Cardiac septum (tissue), 1 donor: ENCODE measurements at regions not wholly inside any gene's neighbourhood (a gene's known extent, or its start where the extent isn't known, plus 50 kb on each side); places are given as distances from the start of the nearest gene placed in this dataset.
"Not testable (repeated sequence)": the region's sequence is repeated elsewhere in the genome, so short reads cannot be mapped to it uniquely, and the experiment has no call there.

Source experiments
- DNase-seq: peaks from one replicate; pipeline ENCODE4 v3.0.0-alpha.2; 2020; ENCODE audit warnings: low spot score
- intact Hi-C: fragments of 100-400 bp; cut with DNase I; formaldehyde crosslinking; loops from one replicate; pipeline ENCODE4 v1.14.0; 2022
- donor health status: DM: no; HTN: no; CAD: no.

DNA sequence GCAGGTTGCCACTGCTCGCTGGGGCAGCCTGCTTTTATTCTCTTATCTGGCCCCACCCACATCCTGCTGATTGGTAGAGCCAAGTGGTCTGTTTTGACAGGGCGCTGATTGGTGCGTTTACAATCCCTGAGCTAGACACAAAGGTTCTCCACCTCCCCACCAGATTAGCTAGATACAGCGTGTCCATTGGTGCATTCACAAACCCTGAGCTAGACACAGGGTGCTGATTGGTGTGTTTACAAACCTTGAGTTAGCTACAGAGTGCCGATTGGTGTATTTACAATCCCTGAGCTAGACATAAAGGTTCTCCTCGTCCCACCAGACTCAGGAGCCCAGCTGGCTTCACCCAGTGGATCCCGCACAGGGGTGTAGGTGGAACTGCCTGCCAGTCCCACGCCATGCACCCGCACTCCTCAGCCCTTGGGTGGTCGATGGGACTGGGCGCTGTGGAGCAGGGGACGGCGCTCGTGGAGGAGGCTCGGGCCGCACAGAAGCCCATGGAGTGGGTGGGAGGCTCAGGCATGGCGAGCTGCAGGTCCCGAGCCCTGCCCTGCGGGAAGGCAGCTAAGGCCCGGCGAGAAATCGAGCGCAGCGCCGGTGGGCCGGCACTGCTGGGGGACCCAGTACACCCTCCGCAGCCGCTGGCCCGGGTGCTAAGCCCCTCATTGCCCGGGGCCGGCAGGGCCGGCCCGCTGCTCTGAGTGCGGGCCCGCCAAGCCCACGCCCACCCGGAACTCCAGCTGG, 1526.2 kb downstream of the SI start:
- DNase-seq, intact Hi-C loops: not testable (repeated sequence)

DNA sequence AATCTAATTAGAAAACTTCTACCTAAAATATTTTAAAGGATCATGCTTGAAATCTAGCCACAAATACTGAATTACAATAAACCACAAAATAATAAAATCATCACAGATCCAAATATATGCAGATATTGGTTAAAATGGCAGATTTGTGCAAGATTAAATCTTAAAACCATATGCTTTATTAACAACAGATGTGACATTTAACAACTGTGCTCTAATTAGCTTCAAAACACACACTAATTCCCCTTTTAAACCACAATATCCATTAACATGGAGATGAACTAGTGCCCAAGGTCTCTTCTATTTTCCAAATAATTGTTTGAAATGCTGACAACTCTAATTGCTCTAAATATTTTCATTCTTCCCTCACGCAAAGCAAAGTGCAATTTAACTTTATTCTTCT, 1530.3 kb downstream of the SI start:
- DNase-seq = no peak
- intact Hi-C loops = no loop called here

DNA sequence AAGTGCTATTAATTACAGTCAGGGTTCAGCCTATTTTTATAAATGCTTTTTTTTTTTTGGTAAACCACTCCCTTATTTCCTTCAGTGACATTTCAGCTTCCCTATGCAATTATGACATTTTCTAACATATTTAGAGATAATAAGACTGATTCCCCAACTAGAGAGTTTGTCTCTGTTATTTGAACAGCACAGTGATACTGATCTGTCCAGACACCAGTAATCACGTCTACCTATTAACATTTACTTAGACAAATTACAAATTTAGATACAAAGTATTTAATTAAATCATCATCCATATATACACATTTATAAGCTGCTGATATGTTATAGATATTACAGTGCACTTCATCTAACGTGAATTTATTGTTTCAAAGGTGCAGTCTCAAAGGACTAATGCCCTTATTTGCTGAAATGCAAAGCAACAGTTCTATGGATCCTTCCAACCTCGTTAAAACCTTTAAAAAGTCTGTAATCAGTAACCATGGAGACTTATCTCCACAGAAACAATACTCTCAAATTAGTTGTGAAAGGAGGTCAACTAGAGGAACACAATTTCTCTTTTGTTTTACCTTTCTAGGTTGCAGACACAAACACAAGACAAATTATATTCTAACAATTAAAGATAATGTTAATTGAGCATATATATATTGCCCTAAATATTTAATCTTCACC, 1531.1 kb downstream of the SI start:
- no peak for DNase-seq
- intact Hi-C loops = no loop called here

DNA sequence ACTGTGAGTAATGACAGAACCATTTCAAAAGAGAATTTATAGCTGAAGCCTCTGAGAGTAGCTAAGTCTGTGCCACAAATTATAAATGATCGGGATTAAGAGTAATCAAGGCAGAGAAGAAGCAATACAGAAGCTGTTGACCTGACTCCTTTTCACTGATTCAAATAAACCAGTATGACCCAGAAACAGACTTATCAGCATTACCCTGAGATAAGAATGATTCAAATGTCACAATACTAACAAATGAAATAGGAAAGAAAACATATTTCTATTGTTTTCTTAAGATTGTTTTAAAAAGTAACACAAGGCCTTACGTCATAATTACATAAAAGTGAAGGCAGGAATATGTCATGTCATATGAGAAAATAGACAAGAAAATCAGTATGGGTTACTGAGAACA, 1534.6 kb downstream of the SI start:
- no peak for DNase-seq
- intact Hi-C loops = no loop called here

DNA sequence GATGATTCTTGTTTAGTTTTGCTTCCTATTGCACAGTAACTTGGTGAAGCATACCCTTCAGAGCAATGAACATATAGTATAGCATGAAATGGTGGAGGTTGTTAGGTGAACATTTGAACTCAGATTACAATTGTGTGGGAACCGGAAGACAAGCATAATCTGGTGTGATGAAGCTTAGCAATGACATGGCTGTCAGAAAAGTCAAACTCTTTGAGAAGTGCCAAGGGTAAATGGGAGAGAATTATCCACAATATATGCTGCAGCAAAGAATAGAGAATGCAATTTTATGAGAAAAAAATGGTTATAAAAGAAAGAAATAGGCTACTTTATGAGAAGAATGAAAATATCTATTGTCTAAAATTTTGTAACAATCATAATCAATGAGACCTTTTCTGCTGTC, 1536.7 kb downstream of the SI start:
- intact Hi-C loops = no loop called here
- no peak for DNase-seq

DNA sequence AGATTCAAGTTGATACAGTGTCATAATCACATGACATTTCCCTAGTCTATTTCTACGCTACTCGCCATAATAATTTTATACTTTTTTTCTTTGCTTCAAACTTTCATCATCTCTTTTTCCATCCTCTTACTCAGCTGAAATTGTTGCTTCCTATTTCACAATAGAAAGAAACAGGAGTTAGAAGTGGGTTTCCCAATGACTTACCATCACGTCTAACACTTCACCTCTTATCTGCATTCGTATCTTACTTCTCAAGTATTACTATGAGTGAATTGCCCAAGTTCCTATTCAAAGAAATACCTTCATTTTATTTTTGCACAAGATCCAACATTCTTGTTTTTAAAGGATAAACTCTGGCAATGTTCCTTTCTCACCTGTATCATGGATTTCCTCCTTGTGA, 1539.9 kb downstream of the SI start:
- intact Hi-C loops = no loop called here
- DNase-seq = no peak

DNA sequence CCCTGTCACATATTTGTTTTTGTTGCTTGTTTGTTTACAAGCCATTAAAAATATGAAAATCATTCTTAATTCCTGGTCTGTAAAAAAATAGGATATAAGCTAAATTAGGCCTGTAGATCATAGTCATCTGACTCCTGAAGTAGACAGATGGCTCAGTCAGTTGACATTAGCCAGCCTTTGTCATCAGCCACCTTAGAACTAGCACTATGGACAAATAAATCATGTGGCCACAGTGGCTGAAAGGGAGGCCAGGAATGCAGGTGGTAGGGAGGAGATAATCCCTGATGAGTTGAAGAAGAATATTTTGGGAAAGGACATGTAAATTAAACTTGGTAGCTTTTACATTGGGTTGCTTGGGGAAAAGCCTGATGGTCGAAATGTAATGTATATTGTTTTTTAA, 1544.9 kb downstream of the SI start:
- no peak for DNase-seq

DNA sequence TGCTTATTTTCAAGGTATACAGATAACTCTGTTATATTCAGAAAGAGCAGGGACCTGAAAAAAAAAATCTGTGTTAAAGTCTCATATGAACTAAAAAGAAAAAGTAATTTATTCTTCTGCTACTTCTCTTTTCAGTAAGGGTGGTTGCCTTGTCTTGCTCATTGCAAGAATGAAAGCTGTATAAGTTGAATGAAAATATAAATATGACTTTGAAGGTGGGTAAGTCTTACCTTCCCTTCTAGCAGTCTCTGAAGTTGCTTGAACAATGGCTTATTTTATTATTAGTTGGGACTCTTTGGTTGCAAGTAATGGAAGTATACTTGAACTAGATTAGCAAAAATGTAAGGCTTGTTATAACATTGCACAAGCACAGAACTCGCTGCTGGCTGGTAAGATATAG, 1554.9 kb downstream of the SI start:
- intact Hi-C loops = no loop called here

More for the DNA sequence above, 1544.9 kb downstream of the SI start:
- intact Hi-C loops = no loop called here

DNA sequence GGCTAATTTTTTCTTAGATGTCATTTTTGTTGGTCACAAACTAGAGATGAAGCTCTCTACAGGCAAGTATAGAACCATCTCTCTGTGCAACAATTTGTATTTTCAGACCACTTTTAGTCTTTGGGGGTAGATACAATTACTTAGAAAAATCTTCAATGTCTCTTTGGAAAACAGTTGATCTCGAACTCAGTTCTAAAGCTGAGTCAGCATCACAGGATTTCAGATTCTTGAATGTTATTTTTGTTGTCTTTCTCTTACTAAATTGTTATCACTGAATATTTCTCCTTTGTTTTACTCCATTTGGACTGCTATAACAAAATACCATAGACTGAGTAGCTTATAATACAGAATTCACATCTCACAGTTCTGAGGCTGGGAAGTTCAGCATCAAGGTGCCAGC, 1557.0 kb downstream of the SI start:
- intact Hi-C loops = no loop called here
- DNase-seq = no peak

More for the DNA sequence above, 1554.9 kb downstream of the SI start:
- DNase-seq = no peak

DNA sequence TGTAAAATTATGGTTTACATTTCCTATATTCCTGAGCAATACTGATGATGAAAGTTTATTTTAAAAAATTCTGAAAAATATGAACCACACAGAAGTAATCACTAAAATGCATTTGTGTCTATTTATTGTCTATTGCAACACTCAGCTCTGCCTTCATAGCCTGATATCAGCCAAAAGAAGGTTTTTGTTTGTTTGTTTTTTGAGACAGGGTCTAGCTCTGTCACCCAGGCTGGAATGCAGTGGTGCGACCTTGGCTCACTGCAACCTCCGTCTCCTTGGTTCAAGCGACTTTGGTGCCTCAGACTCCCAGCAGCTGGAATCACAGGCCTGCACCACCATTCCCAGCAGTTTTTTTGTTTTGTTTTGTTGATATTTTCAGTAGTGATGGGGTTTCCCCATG, 1560.2 kb downstream of the SI start:
- intact Hi-C loops = no loop called here
- no peak for DNase-seq

DNA sequence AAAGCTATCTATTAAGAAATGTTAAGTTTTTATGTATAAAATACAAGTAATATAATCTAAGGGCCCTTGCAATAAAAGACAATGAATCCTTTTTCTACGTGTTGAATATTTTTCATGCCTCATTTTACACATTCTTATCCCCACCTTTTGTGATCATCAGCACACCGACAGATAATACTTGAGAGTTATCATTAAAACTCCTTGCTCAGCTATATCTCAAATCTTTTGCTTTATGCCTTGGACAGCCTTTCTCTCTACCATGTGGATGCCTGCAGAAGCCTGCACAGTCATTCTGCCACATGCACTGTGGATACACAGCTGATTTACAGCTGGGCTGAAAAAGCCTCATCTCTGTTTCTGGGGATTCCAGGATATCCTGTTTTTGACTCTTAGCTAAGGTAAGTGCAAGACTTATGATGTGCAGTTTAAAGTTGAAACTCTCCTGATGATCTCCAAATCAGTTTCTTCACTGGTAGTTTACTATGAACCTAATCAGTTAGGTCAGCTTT, 1565.1 kb downstream of the SI start:
- no peak for DNase-seq
- intact Hi-C loops = no loop called here

DNA sequence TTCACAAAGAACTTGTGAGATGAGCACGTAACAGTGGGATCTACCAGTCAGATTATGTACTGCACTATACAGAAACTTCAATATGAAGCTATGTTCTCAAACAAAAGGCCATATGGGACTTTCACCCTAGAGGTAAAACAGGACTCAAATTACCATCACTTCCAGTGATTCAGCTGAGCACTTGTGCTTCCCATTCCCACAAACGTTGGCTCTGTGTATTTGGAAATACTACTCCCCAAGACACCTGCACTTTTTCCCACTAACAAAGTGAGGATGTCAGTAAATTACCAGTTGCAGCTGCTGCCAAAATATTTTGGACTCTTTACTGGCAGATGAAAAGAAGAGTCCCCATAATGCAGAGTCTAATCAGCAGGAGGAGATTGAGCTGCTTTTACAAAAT, 1570.1 kb downstream of the SI start:
- intact Hi-C loops = no loop called here
- DNase-seq = no peak

DNA sequence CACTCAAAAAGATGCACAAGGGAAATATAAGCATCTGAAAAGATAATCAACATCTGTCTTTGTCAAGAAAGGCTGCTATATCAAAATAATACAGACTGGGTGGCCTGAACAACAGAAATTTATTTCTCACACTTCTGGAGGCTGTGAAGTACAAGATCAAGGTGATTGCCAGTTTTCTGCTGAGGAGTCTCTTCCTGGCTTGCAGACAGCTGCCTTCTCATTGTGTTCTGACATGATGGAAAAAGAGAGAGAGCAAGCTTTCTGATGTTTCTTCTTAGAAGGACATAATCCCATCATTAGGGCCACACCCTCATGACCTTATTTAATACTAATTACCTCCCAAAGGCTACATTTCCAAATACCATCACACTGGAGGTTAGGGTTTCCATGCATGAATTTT, 1573.3 kb downstream of the SI start:
- intact Hi-C loops = no loop called here
- no peak for DNase-seq

DNA sequence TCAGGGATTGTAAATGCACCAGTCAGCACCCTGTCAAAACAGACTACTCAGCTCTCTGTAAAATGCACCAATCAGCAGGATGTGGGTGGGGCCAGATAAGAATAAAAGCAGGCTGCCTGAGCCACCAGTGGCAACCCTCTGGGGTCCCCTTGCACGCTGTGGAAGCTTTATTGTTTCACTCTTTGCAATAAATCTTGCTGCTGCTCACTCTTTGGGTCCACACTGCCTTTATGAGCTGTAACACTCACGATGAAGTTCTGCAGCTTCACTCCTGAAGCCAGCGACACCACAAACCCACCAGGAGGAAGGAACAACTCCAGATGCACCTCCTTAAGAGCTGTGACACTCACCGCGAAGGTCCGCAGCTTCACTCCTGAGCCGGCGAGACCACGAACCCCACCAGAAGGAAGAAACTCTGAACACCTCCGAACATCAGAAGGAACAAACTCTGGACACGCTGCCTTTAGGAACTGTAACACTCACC, 1578.5 kb downstream of the SI start:
- DNase-seq, intact Hi-C loops: not testable (repeated sequence)

DNA sequence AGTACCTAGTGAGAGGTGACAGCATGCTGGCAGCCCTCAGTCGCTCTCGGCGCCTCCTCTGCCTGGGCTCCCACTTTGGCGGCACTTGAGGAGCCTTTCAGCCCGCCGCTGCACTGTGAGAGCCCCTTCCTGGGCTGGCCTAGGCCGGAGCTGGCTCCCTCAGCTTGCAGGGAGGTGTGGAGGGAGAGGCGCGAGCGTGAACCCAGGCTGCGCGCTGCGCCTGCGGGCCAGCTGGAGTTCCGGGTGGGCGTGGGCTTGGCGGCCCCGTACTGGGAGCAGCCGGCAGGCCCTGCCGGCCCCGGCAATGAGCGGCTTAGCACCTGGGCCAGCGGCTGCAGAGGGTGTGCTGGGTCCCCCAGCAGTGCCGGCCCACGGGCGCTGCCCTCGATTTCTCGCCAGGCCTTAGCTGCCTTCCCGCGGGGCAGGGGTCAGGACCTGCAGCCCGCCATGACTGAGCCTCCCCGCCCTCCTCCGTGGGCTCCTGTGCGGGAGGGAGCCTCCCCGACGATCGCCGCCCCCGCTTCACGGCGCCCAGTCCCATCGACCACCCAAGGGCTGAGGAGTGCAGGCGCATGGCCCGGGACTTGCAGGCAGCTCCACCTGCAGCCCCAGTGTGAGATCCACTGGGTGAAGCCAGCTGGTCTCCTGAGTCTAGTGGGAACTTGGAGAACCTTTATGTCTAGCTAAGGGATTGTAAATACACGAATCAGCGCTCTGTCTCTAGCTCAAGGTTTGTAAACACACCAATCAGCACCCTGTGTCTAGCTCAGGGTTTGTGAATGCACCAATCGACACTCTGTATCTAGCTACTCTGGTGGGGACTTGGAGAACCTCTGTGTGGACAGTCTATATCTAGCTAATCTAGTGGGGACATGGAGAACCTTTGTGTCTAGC, 1579.2 kb downstream of the SI start:
- DNase-seq, intact Hi-C loops: not testable (repeated sequence)

DNA sequence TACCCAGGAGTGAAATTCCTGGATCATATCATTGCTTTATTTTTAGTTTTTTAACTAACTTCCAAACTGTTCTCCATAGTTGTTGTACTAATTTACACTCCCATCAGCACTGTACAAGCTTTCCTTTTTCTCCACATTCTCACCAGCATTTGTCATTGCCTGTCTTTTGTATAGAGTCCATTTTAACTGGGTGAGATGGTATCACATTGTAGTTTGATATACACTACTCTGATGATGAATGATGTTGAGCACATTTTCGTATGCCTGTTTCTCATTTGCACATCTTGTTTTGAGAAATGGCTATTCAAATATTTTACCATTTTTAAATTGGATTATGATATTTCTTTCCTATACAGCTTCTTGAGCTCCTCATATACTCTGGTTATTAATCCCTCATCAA, 1586.6 kb downstream of the SI start:
- DNase-seq = no peak
- intact Hi-C loops = no loop called here

DNA sequence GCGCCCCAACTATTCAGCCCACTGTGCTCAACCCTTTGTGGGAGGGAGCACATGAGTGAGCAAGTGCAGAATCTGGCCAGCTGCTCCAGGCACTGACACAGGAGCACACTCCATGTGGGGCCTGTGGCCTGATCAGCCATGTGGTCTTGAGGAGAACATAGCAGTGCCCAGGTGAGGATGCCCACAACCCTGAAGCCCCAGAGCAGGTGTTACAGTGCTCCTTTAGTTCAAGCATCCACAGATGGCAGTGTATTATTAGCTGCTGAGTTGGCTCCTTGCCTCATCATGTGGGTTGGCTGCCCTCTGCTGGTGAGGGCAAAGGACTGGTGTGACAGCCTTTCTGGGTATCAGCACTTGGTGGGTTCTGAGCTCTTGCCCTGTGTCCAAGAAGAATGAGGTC, 1588.2 kb downstream of the SI start:
- DNase-seq = no peak
- intact Hi-C loops = no loop called here

DNA sequence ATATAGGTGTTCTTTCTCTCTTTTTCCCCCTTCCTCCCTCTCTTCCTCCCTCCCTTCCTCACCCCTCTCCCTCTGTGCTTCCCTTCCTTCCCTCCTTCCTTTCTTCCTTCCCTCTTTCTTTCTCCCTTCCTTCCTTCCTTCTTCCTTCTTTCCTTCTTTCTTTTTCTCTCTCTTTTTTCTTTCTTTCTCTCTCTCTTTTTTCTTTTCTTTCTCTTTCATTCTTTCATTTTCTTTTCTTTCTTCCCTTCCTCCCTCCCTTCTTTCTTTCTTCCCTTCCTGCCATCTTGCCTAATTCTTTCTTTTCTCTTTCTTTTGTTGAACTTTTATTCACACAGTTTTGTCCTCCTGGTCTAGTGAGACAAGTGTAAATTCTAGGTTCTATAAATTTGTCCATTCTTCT, 1595.6 kb downstream of the SI start:
- no peak for DNase-seq
- intact Hi-C loops = no loop called here

DNA sequence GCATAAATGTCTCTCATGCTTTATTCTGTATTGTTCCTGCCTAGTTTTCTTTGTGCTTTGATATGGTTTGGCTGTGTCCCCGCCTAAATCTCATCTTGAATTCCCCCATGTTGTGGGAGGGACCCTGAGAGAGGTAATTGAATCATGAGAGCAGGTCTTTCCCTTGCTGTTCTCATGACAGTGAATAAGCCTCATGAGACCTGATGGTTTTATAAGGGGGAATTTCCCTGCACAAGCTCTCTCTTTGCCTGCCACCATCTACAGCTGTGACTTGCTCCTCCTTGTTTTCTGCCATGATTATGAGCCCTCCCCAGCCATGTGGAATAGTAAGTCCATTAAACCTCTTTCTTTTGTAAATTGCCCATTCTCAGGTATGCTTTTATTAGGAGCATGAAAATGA, 1596.6 kb downstream of the SI start:
- no peak for DNase-seq
- intact Hi-C loops = no loop called here

DNA sequence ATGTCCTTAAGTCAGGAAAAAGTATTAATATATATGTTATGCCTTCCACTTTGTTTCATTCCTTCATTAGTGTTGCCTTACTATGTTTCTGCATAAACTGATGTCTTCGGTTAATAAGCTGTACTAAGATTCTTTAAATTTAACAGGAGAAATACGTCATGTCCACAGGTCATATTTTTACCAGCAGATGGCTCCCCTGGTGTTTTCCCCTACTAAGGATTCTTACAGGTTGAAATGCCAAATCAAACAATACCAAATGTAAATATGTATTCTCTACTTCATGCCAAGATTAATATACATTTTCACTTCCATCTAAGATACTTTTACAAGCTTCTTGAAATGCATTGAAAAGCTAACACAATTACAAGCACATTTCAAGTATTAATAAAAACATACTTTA, 1602.1 kb downstream of the SI start:
- DNase-seq = no peak
- intact Hi-C loops = no loop called here
